Stimulated activated CD8-positive, alpha-beta memory T cell treated with anti-CD3 and anti-CD28 coated beads, Interleukin-12 subunit alpha, Interleukin-12 subunit beta, amount 100 ng/mL, for 4 hours (primary cell): ENCODE measurements at regions not wholly inside any gene's neighbourhood (a gene's known extent, or its start where the extent isn't known, plus 50 kb on each side); places are given as distances from the start of the nearest gene placed in this dataset.

Experiments used
- DNase-seq: peaks from one replicate; pipeline ENCODE4 v3.0.0-alpha.2; 2020; ENCODE audit warnings: low read depth

- DNase-seq = no peak
Measured at GRCh38 chr17:77307479-77308198, 166.9 kb downstream of the SEC14L1 start.

DNA sequence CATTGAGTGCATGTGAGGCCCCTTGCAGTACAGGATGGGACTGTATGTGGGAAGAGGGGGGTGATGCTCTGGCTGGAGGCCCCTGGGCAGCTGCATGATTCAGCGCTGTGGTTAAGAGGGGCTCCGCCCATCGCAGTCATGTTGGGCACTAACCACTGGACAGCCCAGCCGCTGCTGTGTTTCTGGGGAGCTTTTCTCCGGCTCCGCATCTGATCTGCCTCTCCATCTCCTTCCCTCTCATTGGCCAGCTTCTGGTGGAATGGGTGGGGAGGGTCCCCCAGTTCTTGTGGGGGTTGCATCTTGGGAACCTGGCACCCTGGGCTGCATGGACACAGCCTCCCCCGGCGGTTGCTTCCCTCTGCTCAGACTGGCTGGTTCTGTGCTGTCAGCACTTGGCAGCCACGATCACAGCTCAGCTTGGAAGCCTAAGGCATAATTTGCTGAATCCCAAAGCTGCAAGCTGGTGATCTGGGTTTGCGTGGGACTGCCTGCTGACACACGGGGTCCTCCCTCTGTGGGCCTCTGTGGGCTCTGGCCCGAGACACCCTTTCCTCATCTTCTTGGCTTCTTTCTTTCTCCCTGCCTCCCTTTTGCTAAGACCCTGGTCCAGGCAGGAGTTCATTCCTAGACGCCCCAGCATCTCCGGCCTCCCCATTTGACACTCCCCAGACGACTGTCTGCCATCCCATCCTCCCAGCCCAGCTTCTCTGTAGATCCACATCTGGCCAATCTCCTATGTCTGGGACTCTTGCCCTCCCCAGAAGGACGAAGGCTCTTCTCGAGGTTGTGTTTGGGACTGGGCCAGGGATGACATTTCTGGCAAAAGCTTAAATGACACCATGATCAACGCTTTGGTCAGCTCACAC, 168.3 kb downstream of the SEC14L1 start:
- no peak for DNase-seq

- DNase-seq = no peak
Measured at GRCh38 chr17:77310336-77310735, 169.6 kb downstream of the SEC14L1 start.

- no peak for DNase-seq
Measured at GRCh38 chr17:77311371-77311981, 170.7 kb downstream of the SEC14L1 start.

DNA sequence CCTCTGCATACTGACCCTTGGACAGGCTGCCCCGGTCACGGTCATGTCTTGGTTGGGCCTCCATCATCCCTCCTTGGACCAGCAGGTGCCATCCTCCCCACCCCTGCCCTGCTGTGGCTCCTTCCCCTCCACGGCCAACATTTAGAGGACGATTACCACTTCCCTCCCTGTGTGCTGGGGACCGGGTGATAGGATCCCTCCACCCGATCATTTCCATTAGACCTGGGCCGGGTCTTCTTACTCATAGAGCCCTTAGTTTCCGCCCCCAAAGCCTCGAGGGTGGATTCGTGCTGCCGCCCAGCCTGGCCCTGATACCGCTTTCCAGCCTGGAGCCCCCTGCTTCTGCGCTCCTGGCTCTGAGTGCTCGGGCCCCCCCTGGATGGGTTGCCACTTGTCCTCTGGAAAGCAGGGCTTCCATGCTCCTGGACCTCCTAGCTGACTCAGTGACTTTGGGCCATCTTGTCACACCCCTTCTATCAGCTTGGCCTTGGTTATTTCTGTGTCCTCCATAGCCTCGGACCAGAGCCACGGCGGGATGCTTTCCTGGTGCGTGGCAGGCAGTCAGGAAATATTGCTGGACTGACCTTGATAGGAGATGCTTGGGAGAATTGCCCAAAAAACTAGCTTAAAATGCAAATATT, 171.4 kb downstream of the SEC14L1 start:
- no peak for DNase-seq

- DNase-seq = no peak
Measured at GRCh38 chr17:77312786-77313599, 172.2 kb downstream of the SEC14L1 start.

DNA sequence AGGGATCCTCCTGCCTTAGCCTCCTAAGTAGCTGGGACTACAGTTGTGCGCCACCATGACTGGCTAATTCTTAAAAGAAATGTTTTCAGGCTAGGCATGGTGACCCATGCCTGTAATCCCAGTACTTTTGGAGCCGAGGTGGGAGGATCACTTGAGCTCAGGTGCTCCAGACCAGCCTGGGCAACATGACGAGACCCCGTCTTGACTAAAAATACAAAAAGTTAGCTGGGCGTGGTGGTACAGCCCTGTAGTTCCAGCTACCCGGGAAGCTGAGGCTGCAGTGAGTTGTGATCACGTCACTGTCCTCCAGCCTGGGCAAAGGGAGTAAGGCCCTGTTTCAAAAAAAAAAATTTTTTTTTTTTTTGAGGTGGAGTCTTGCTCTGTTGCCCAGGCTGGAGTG, 173.1 kb downstream of the SEC14L1 start:
- no peak for DNase-seq

- no peak for DNase-seq
Measured at GRCh38 chr17:77314601-77315000, 173.8 kb downstream of the SEC14L1 start.

DNA sequence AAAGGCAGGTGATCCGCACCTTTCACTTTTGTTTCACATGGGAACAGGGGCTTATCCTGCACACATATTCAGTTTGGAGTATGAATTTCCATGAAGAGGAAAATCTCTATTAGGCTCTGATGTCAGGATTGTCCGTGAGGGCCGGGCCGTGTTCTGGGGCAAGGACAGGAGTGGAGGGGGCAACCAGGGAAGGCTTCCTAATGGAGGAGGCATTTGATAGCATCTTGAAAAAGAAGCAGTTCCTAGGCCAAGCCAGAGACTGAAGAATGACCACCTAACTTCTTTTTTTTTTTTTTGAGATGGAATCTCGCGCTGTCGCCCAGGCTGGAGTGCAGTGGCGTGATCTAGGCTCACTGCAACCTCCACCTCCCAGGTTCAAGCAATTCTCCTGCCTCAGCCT, 174.2 kb downstream of the SEC14L1 start:
- no peak for DNase-seq

DNA sequence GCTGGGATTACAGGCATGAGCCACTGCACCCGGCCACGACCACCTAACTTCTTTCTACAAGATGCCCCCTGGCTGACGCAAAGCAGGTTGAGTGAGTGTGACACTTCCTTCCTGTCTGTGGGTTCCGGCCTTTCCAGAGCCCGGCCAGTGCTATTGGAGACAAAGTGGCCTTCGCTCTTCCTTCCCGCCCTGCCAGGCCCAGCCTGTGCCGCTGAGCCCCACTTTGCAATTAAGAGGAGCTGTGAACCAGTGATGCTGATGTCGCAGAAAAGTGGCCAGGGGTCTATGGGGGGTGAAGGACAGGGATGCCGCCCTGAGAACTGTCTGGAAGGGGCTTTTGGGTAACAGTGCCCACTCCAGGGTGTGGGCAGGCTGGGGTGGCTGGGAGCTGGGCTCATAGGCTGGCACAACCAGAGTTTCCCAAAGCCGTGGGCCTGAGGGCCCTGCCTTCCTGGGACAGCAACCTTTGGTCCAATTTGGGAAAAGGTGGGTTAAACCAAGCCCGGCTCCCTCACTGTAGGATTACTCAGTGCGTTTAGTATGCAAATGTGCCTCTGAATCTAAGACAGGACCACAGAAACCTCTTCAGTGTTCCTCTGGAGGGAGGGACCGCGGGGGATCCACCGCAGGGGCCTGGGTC, 174.9 kb downstream of the SEC14L1 start:
- no peak for DNase-seq

DNA sequence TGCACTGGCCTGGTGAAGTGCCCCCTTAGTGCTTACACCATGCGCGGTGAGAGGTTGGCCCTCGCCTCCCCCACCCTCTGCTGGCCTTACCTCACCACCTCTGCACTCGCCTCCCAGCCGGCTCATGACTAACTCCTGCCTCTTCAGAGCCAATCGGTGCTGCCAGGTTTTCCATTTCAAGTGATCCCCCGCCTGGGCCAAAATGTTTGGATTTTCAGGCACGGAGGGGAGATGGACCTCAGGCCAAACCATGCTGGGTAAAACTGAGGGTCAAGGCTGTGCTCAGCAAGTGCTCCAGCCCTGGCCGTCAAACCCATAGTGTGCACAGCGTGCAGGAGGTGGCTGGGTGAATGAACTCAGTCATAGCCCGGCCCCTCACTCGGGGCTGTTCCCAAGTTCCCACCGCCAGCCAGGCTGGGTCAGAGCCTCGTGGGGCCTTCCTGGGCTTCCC, 175.4 kb downstream of the SEC14L1 start:
- no peak for DNase-seq

DNA sequence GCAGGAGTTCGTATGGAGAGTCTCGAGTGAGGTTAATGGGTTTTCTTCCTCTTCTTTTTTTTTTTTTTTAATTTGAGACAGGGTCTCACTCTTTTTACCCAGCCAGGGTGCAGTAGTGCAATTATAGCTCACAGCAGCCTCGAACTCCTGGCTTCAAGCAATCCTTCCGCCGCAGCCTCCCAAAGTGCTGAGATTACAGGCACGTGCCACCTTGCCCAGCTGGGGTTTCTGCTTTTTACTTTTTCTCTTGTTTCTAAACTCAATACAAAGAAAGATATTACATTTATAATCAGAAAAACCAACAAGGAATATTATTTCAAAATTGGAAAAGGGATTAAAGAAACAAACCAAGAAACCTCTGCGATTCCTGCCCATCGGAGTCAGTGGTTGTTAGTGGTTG, 175.9 kb downstream of the SEC14L1 start:
- no peak for DNase-seq

DNA sequence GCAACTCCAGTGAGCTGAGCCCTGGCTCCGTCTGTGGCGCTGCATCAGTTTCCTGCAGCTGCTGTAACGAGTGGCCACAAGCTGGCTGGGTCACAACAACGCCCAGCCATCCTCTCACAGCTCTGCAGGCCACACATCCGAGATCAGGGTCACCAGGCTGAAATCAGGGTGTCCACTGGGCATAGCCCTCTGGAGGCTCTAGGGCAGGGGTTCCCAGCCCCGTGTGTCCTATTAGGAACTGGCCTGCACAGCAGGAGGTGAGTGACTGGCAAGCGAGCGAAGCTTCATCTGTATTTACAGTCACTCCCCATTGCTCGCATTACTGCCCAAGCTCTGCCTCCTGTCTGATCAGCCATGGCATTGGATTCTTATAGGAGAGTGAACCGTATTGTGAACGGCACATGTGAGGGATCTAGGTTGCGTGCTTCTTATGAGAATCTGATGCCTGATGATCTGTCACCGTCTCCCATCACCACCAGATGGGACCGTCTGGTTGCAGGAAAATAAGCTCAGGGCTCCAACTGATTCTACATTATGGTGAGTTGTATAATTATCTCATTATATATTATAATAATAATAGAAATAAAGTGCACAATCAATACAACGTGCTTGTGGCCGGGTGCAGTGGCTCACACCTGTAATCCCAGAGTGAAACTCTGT, 176.5 kb downstream of the SEC14L1 start:
- DNase-seq = no peak

GRCh38 chr17:77318021-77318420, 177.3 kb downstream of the SEC14L1 start:
- no peak for DNase-seq

DNA sequence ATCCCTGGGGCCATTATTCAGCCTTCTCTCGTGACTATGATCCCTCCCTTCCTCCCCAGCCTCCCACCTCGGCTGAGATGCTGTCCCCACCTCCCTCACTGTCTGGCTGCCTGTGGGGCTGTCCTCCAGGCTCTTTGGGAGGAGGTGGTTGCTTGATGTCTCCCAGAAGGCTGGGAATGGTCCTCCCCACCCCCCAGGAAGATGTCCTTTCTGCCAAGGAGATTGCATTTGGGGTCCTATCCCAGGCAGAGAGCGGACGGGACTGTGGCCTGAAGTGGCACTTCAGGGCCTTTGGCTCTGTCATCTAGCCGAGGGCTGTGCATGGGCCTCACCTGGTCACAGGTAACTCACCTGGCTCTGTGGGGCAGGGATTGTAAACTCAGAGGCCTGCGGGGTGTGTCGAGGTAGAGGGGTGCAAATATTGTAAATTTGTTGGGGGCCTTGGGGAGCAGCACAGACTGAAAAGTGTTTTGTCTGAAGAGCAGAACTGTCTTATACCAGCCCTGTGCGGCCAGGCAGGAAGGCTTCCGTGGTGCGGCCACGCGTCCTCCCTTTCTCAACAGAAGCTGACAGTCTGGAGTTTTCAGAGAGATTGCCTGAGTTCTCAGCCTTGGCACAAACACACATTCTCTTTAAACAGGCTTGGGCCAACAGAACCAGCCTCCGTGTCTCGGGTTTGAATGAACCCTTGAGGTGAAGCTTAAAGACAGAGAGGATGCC, 177.9 kb downstream of the SEC14L1 start:
- DNase-seq = no peak

GRCh38 chr17:77319211-77320043, 178.7 kb downstream of the SEC14L1 start:
- no peak for DNase-seq

DNA sequence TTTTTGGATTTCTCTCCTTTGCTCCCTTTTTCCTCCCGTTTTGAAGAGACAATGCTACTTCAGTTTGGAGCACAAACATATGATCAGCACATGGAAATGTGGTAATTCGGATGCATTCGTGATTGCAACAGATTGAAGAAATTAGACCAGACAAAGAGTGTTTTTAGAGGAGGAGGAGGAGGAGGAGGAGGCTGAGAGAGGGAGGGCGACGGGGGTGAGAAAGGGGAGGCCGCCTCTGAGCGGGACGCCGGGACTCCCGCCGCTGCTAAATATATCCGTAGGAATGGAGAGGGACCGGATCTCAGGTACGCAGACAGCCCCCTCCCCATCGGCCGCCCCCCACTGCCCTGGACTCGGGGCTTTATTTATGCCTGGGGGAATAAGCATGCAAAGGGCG, 179.3 kb downstream of the SEC14L1 start:
- DNase-seq = no peak

DNA sequence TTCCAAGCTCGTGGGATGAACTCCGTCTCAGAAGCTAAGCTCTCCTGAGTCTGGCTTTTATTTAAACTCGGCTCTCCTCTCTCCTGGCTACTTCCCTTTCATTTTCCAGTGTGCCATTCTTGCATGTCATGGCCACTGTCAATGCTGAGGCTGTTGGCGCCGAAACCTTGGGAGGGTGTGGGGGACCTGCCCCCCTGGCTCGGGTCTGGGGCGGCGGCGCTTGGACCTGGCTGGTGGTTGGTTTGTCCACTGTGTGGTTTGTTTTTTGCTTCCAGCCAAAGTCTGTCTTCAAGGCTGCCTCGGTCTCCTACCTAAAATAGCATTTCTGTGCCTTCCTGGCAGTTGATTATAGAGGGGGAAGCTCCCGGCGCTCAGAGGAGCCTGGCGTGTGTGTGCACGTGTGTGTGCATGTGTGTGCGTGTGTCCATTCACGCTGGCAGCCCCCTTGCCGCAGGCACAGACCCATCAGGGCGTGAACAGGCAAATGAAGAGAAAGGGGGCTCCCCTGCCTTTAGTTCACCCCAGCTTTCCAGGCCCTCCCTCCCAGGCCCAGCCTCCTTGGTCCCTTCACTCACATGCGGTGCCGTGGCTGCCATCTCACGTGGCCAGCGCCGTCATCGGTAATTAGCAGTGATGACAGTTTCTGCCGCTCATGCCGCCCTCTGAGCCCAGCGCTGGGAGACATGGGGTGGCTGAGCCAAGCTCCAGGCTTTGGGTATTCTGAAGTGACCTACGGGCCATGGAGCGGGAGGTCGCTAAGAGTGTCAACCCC, 179.9 kb downstream of the SEC14L1 start:
- no peak for DNase-seq
